T-helper 2 cell treated with Interferon-gamma antibody and Interleukin-4, amounts not matched to agents 100 ng/mL and 5 ng/mL, for 36 hours (primary cell): ENCODE measurements at regions not wholly inside any gene's neighbourhood (a gene's known extent, or its start where the extent isn't known, plus 50 kb on each side); places are given as distances from the start of the nearest gene placed in this dataset.
"Not testable (repeated sequence)": the region's sequence is repeated elsewhere in the genome, so short reads cannot be mapped to it uniquely, and the experiment has no call there.

Experiments
- intact Hi-C: fragments of 100-400 bp; cut with micrococcal nuclease; formaldehyde crosslinking; loops from one replicate; pipeline ENCODE4 v1.15.1; 2023

GRCh38 chr6:19721766-19722377 lies 115.3 kb upstream of the ID4 start:
- intact Hi-C loops: no loop called here

- intact Hi-C loops: no loop called here
These were observed 114.2 kb upstream of the ID4 start for GRCh38 chr6:19722999-19723398.

- intact Hi-C loops: no loop called here
These were observed 113.6 kb upstream of the ID4 start for GRCh38 chr6:19723545-19723944.

GRCh38 chr6:19725436-19725835 lies 111.7 kb upstream of the ID4 start:
- intact Hi-C loops: not testable (repeated sequence)

DNA sequence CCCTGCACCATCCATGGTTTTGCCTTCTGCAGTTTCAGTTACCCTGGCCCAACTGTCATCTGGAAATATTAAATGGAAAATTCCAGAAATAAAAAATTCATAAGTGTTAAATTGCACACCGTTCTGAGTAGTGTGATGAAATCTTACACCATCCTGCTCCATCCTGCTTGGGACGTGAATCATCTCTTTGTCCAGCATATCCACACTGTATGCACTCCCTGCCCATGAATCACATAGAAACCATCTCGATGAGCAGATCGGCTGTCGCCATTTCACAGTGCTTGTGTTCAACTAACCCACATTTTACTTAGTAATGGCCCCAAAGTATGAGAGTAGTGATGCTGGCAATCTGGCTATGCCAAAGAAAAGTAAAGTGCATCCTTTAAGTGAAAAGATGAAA lies 105.9 kb upstream of the ID4 start:
- intact Hi-C loops: no loop called here

- intact Hi-C loops: no loop called here
These were observed 103.1 kb upstream of the ID4 start for GRCh38 chr6:19734061-19734460.

GRCh38 chr6:19734519-19734918 lies 102.7 kb upstream of the ID4 start:
- intact Hi-C loops: no loop called here

DNA sequence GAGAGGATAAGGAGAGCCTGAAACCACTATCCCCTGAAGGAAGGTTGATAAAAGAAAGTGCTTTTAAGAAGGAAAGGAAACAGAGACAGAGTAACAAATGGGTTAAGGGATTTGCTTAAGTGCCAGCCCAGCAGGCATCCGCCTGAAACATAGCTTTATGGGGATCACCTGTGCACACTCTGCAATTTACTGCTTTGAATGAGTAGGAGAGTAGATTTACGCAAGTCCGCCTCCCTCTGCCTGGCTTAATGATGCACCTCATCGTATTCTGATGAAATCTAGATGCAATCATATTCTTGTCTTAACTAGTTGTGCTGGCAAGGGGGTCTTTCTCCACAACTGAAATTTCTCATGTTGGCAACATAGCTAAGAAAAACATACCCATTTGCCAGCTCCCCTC lies 101.1 kb upstream of the ID4 start:
- intact Hi-C loops: no loop called here

- intact Hi-C loops: no loop called here
These were observed 99.2 kb upstream of the ID4 start for GRCh38 chr6:19738010-19738409.

DNA sequence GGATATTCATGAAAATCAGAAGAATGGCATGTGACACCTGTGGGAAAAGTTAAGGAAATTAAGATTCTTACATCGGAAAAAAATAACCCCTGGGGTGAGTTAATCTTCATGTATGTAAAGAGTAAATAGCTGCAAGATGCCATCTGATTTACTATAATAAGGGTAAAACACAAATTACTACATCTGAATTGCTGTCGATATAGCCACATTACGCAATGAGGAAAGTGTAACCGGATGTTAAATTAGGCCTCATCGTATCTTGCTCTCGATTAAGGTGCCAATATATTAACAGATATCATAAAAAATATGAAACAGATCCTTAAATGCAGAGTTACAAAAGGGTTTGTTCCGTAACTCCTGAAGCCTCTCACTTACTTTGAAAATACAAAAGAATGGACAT lies 87.4 kb upstream of the ID4 start:
- intact Hi-C loops: loop anchor here (5.0 kb wide), 1 partner anchor 48 kb away; no protein-coding TSS in a partner anchor

DNA sequence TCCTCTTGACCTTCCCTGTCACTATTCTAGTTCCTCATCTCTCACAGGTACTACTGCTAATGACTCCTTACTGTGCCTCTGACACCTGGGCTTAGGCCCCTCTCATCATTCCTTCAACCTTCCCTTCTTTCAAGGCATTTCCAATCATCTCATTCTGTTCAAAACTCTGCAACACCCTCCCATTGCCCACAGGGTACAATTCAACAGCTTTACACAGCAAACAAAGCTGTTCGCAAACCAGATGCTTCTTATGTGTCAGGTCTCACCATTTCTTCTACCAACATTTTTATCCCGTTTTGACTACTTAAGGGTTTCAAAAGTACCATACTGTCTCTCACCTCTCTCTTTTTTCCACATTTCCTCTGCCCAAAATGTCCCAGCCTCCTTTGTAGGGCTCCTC lies 84.4 kb upstream of the ID4 start:
- intact Hi-C loops: no loop called here

GRCh38 chr6:19753826-19754225 lies 83.3 kb upstream of the ID4 start:
- intact Hi-C loops: no loop called here

DNA sequence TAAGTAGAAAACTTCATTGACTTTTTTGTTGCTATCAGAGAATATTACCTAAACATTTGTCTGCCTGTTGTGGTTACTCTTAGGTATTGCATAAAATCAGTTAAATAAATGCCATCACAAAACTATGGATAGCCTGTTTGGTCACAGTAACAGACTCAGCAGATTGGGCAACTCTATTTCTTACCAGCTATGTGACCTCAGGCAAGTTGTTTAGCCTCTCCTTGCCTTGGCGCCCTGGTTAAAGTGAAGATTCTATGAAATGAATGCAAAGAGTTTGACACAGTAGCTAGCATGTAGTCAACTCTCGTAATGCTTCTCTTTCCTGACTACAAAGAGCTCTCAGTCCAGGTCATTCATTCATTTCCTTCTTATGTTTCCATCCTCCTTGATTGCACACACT lies 82.5 kb upstream of the ID4 start:
- intact Hi-C loops: no loop called here

DNA sequence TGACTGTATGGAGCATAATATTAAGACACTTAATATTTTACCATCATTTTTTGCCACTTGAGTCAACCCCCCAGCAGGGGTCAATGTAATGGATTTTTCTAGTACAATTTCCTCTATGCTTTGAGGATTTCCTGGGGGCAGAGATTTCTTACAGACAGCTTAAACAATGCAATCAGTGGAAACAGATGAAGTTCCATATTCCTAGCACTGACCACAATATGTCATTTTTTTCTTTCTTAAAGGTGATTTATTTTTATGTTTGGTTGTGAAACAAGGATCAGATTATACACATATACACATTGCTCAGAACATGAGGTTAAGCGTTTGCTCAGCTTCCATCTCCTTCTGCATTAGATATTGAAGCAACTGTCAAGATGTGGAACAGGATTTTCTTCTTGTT lies 82.0 kb upstream of the ID4 start:
- intact Hi-C loops: no loop called here

- intact Hi-C loops: no loop called here
These were observed 80.1 kb upstream of the ID4 start for GRCh38 chr6:19757036-19757435.

DNA sequence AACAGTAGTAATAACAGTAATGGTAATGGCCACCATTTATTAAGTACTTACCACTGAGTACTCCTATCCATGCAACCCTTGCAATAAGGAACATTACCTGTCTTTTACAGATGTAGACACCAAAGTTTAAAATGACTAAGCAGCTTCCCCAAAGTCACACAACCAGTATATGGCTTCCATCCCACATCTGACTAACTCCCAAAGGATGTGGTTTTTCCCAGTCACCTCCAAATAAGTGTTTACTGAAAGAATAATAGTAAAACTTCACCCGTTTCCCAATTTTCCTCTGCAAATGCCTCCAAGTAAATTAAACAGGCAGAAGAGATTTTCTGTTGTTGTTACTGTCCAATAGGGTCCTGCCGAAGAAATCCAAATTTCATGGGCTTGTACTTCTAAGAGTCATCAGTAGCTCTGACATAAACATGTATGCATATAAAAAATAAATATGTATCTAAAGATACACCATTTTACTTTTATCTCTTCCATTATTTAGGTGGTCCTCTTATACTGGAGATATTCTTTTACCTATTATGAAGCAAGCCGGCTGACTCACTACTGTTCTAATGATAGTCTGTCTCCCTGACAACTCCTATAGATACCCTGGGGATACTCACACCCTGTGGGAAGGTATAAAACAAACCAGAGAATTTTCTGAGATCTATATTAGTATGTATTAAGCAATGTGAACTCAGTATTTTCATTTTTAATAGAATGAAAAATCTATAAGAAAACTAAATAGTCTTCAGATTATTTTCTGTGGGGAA lies 77.9 kb upstream of the ID4 start:
- intact Hi-C loops: no loop called here

GRCh38 chr6:19761121-19761520 lies 76.0 kb upstream of the ID4 start:
- intact Hi-C loops: no loop called here

GRCh38 chr6:19771753-19772336 lies 65.3 kb upstream of the ID4 start:
- intact Hi-C loops: no loop called here

- intact Hi-C loops: no loop called here
These were observed 64.3 kb upstream of the ID4 start for GRCh38 chr6:19772891-19773290.

- intact Hi-C loops: no loop called here
These were observed 55.9 kb upstream of the ID4 start for GRCh38 chr6:19781269-19781668.

- intact Hi-C loops: no loop called here
These were observed 54.6 kb upstream of the ID4 start for GRCh38 chr6:19782588-19782987.
